Small intestine (tissue), 7 donors: ENCODE measurements at regions not wholly inside any gene's neighbourhood (a gene's known extent, or its start where the extent isn't known, plus 50 kb on each side); places are given as distances from the start of the nearest gene placed in this dataset.
A peak's percentile ranks its signal among the peaks of the same experiment; 100 is the strongest.

Source experiments
- DNase-seq, 2 donors: peaks; one replicate each; pipeline versions ENCODE4 v3.0.0 to v3.0.0-alpha.2; 2013
- FAIRE-seq: peaks from 2 replicates; lab custom pipeline; 2012; peaks lifted over from hg19 to GRCh38; lab: Jason Lieb, UNC
- H3K27ac ChIP-seq, 3 donors: one replicate each; pipeline ENCODE4 v1.5.1; 2013; ENCODE audit warnings: low read length in 2 of 3, mild to moderate bottlenecking in 2 of 3, control low read depth in 1 of 3, inconsistent platforms in 1 of 3, low read depth in 1 of 3, moderate library complexity in 1 of 3
- H3K27me3 ChIP-seq, 3 donors: one replicate each; pipeline ENCODE4 v1.6.1; 2013; ENCODE audit warnings: low read length in 3 of 3, inconsistent platforms in 1 of 3; ENCODE audit not compliant: control insufficient read depth in 3 of 3, insufficient read depth in 3 of 3
- H3K36me3 ChIP-seq, 3 donors: one replicate each; pipeline ENCODE4 v1.6.1; 2013; ENCODE audit warnings: low read length in 3 of 3, inconsistent platforms in 1 of 3, low read depth in 1 of 3, mild to moderate bottlenecking in 1 of 3, moderate library complexity in 1 of 3; ENCODE audit not compliant: control insufficient read depth in 3 of 3, insufficient read depth in 2 of 3
- H3K4me1 ChIP-seq, 3 donors: one replicate each; pipeline ENCODE4 v1.6.1; 2013; ENCODE audit warnings: low read length in 2 of 3, inconsistent platforms in 1 of 3, low read depth in 1 of 3, mild to moderate bottlenecking in 1 of 3, moderate library complexity in 1 of 3; ENCODE audit not compliant: control insufficient read depth in 3 of 3, insufficient read depth in 2 of 3
- H3K4me3 ChIP-seq, 3 donors: one replicate each; pipeline ENCODE4 v1.5.1; 2013; ENCODE audit warnings: low read length in 3 of 3, control low read depth in 1 of 3, inconsistent platforms in 1 of 3, low read depth in 1 of 3, mild to moderate bottlenecking in 1 of 3, moderate library complexity in 1 of 3
- H3K9me3 ChIP-seq, 2 donors: one replicate each; pipeline ENCODE4 v1.6.1; 2013; ENCODE audit warnings: low read depth in 1 of 2, low read length in 1 of 2; ENCODE audit not compliant: control insufficient read depth in 2 of 2, insufficient read depth in 1 of 2
- WGBS, 3 donors: extraction: QIAGEN DNeasy Blood & Tissue Kit; methylation state at CpG; one replicate each; pipeline ENCODE4 v1.1.7; 2013; 5-methylcytosine and 5-hydroxymethylcytosine counted together
- donor health status: healthy with polysubstance abuse.
- donor health status: control.
- donor health status: control.
- donor health status: Bipolar disorder and iron deficiency.
- donor health status: healthy.

- 84 to 95% (median 88%) methylated on average over 2 of the region's 2 CpGs for WGBS, 3 donors
- Histone ChIP-seq H3K27ac (no peak overlapping the region), H3K4me3 (no peak overlapping the region), H3K4me1 (no peaks in the 10 kb centered on the region), H3K9me3 (no peaks in the 10 kb centered on the region), H3K27me3 (no peaks in the 10 kb centered on the region), H3K36me3 (no peaks in the 10 kb centered on the region)
- FAIRE-seq: no peak
- DNase-seq: no peak
These were observed 246.5 kb upstream of the CDIN1 start for GRCh38 chr15:36332896-36333295.

DNA sequence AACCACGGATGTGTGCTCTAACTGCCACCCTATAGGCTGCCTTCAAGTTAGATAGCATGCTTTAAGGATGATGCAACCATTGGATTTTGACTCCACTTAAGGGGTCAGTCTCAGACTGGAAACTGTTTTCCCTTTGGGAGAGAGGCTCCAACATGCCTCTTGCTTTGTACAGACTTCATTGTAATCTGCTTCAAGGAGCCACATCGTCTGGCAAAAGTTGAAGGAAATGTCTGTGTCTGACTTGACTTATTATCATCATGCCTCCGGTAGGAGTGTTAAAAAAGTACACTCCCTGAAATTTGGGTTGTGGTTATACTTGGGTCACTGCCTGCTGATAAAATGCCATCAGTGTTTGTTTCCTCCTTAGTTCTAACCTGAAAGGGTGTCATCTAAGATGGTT lies 245.4 kb upstream of the CDIN1 start:
- no peaks in the 10 kb centered on the region for H3K9me3 ChIP-seq
- 32 to 33% (median 32%) methylated on average over 3 of the region's 3 CpGs for WGBS, 3 donors
- H3K27ac ChIP-seq: no peak overlapping the region
- no peaks in the 10 kb centered on the region for H3K27me3 ChIP-seq
- DNase-seq (no peak), FAIRE-seq (no peak)
- no peak overlapping the region for H3K4me3 ChIP-seq
- H3K36me3 ChIP-seq: no peaks in the 10 kb centered on the region
- H3K4me1 ChIP-seq: no peaks in the 10 kb centered on the region

GRCh38 chr15:36335224-36335623 lies 244.2 kb upstream of the CDIN1 start:
- WGBS, 3 donors: 67 to 81% (median 68%) methylated on average over 2 of the region's 2 CpGs
- Histone ChIP-seq H3K4me1 (no peaks in the 10 kb centered on the region), H3K4me3 (no peak overlapping the region), H3K9me3 (no peaks in the 10 kb centered on the region), H3K27me3 (no peaks in the 10 kb centered on the region), H3K36me3 (no peaks in the 10 kb centered on the region), H3K27ac (no peak overlapping the region)
- FAIRE-seq (no peak), DNase-seq (no peak)

- H3K27me3 ChIP-seq: no peaks in the 10 kb centered on the region
- H3K4me3 ChIP-seq: no peak overlapping the region
- WGBS, 3 donors: 89 to 97% (median 96%) methylated on average over 1 of the region's 1 CpG
- H3K4me1 ChIP-seq: no peaks in the 10 kb centered on the region
- H3K27ac ChIP-seq: no peak overlapping the region
- DNase-seq: no peak
- no peak for FAIRE-seq
- H3K9me3 ChIP-seq: no peaks in the 10 kb centered on the region
- H3K36me3 ChIP-seq: no peaks in the 10 kb centered on the region
These were observed 243.8 kb upstream of the CDIN1 start for GRCh38 chr15:36335659-36336058.

DNA sequence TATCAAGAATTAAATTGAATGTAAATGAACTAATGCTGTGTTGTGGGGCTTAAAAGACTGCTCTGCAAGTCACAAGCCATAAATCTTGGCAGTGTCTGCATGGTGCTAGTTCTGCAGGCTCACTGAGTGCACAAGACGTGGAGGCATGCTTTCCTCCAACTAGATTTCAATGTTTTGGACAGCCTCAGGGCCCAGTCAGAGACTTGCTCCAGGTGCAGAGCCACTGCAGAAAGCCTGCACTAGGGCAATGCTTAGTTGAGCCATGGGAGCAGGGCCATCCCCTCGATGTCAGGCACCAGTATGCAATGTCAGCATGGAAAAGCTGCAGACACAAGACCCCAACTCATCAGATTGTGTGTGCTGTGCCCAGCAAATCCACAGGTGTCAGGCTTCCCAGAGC lies 234.5 kb upstream of the CDIN1 start:
- Histone ChIP-seq H3K36me3 (no peaks in the 10 kb centered on the region), H3K27ac (no peak overlapping the region), H3K4me1 (no peaks in the 10 kb centered on the region), H3K9me3 (no peaks in the 10 kb centered on the region), H3K4me3 (no peak overlapping the region), H3K27me3 (peaks cover 0 to 2% (median 0%) of the 10 kb centered on the region in 3 donors)
- FAIRE-seq (no peak), DNase-seq (no peak)
- 64 to 73% (median 68%) methylated on average over 2 of the region's 2 CpGs for WGBS, 3 donors

GRCh38 chr15:36347272-36347858 lies 232.1 kb upstream of the CDIN1 start:
- H3K4me1 ChIP-seq: no peaks in the 10 kb centered on the region
- no peaks in the 10 kb centered on the region for H3K36me3 ChIP-seq
- no peak overlapping the region for H3K27ac ChIP-seq
- H3K27me3 ChIP-seq: peaks cover 0 to 2% (median 0%) of the 10 kb centered on the region in 3 donors
- no peak for FAIRE-seq
- DNase-seq: no peak
- no peak overlapping the region for H3K4me3 ChIP-seq
- no peaks in the 10 kb centered on the region for H3K9me3 ChIP-seq

DNA sequence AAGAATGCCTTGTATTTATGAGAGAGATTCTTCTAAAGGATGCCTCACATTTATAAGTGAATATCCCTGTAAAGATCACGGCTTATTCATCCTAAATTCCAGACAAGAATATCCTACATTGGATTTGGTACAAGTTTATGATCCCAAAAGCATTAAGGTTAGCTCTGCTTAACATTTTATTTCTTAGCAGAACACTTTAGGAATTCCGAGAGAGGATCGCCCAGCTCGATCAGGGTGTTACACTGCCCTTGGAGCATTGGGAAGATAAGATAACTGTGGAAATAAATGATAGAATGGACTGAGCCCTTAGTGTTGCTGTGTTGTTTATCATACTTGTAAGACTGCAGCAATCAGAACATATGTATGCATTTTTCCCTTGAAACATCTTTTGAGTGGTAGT lies 223.0 kb upstream of the CDIN1 start:
- no peak overlapping the region for H3K4me3 ChIP-seq
- DNase-seq (no peak), FAIRE-seq (no peak)
- H3K36me3 ChIP-seq: no peaks in the 10 kb centered on the region
- H3K4me1 ChIP-seq: peaks cover 0 to 4% (median 0%) of the 10 kb centered on the region in 3 donors
- no peaks in the 10 kb centered on the region for H3K9me3 ChIP-seq
- H3K27me3 ChIP-seq: no peaks in the 10 kb centered on the region
- 15 to 44% (median 30%) methylated on average over 4 of the region's 4 CpGs for WGBS, 3 donors
- H3K27ac ChIP-seq: peak overlapping the region in 1 of 3 donors; percentile 38

GRCh38 chr15:36356978-36357601 lies 222.3 kb upstream of the CDIN1 start:
- Histone ChIP-seq H3K9me3 (no peaks in the 10 kb centered on the region), H3K36me3 (no peaks in the 10 kb centered on the region), H3K27ac (peak overlapping the region in 1 of 3 donors; percentile 11), H3K27me3 (no peaks in the 10 kb centered on the region), H3K4me1 (peaks cover 0 to 4% (median 0%) of the 10 kb centered on the region in 3 donors), H3K4me3 (no peak overlapping the region)
- no peak for FAIRE-seq
- peak in 1 of 2 donors; percentile 2 for DNase-seq
- 20 to 40% (median 34%) methylated on average over 8 of the region's 8 CpGs for WGBS, 3 donors

DNA sequence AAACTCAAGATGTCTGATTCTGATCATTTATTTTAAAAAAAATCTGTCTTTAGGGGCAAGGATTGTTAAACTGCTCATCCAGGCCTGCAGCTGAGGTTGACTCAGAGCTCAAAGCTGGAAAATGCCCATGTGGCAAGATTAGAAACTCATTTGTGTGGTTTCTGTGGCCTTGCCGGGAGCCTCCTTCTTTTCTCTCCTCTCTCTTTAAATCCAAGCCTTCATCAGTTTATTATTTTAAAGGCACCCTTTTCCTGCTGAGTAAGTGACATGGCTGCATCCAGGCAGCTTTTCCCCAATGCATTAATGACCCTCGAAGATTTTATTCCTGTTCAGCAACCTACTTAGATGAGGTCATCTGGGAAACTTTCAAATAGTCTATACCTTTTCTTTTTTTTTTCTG lies 221.3 kb upstream of the CDIN1 start:
- H3K9me3 ChIP-seq: no peaks in the 10 kb centered on the region
- no peak overlapping the region for H3K4me3 ChIP-seq
- DNase-seq (no peak), FAIRE-seq (no peak)
- H3K36me3 ChIP-seq: no peaks in the 10 kb centered on the region
- peaks cover 0 to 4% (median 0%) of the 10 kb centered on the region in 3 donors for H3K4me1 ChIP-seq
- H3K27me3 ChIP-seq: no peaks in the 10 kb centered on the region
- 47 to 64% (median 57%) methylated on average over 2 of the region's 2 CpGs for WGBS, 3 donors
- H3K27ac ChIP-seq: peak overlapping the region in 2 of 3 donors; percentile 6 to 22
